ENCODE measurements at regions not wholly inside any gene's neighbourhood (a gene's known extent, or its start where the extent isn't known, plus 50 kb on each side); places are given as distances from the start of the nearest gene placed in this dataset.

DNA sequence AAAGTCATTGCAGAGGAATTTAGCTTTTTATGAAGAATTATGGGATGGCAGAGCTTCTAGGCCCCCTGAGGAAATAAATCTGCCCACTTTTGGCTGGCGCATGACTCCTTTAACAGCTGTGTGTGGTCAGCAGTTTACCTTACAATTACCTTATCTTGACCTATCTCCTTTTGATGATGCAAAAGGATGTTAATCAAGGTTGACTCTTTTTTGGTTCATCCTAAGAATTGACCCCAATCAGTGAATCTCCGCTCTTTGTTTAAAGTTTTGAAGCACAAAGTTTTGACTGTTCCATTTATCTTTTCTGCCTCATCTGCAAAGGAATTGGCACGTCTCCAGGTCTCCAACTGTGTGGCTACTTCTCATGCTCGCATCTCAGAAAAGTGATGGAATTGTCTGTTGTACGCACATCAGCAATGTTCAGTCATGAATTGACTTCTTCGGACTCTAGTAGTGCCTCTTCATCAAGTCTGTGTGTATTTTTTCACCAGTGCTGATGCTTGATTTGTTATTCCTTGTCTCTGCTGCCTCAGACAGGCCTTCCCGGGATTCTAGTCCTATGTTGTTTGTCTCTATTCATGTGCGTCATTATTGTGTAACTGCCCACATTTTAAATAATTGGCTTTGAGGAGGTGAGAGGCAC lies 196.2 kb upstream of the CFAP20DC start:
- TF ChIP-seq, protein P1, sequence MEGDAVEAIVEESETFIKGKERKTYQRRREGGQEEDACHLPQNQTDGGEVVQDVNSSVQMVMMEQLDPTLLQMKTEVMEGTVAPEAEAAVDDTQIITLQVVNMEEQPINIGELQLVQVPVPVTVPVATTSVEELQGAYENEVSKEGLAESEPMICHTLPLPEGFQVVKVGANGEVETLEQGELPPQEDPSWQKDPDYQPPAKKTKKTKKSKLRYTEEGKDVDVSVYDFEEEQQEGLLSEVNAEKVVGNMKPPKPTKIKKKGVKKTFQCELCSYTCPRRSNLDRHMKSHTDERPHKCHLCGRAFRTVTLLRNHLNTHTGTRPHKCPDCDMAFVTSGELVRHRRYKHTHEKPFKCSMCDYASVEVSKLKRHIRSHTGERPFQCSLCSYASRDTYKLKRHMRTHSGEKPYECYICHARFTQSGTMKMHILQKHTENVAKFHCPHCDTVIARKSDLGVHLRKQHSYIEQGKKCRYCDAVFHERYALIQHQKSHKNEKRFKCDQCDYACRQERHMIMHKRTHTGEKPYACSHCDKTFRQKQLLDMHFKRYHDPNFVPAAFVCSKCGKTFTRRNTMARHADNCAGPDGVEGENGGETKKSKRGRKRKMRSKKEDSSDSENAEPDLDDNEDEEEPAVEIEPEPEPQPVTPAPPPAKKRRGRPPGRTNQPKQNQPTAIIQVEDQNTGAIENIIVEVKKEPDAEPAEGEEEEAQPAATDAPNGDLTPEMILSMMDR (IDR thresholded peaks at IDR 0.05), result no peak
- no peak for TF ChIP-seq POLR2A (IDR thresholded peaks at IDR 0.05)

Data from sigmoid colon (tissue), 3 donors.